Uterus (tissue), 3 donors: ENCODE measurements at regions not wholly inside any gene's neighbourhood (a gene's known extent, or its start where the extent isn't known, plus 50 kb on each side); places are given as distances from the start of the nearest gene placed in this dataset.
"Not testable (repeated sequence)": the region's sequence is repeated elsewhere in the genome, so short reads cannot be mapped to it uniquely, and the experiment has no call there.

Experiments used
- DNase-seq, 2 donors: peaks; one replicate each; pipeline ENCODE4 v3.0.0-alpha.2; 2019 to 2020
- H3K27ac ChIP-seq, 2 donors: fragments of 200-600 bp; sonication (generic); 1 replicate in 1 of 2; 2 replicates in 1 of 2; pipeline ENCODE4 v1.5.1; 2016 to 2018
- H3K27me3 ChIP-seq, 2 donors: fragments of 200-600 bp; sonication (generic); one replicate each; pipeline ENCODE4 v1.5.1; 2018 to 2019; ENCODE audit warnings: control low read depth in 1 of 2
- H3K36me3 ChIP-seq, 2 donors: fragments of 200-600 bp; sonication (generic); one replicate each; pipeline ENCODE4 v1.5.1; 2019; ENCODE audit warnings: control low read depth in 1 of 2
- H3K4me1 ChIP-seq, 2 donors: fragments of 200-600 bp; sonication (generic); one replicate each; pipeline ENCODE4 v1.5.1; 2018 to 2019; ENCODE audit warnings: control low read depth in 1 of 2
- H3K4me3 ChIP-seq, 2 donors: fragments of 200-600 bp; sonication (generic); 1 replicate in 1 of 2; 2 replicates in 1 of 2; pipeline ENCODE4 v1.5.1; 2018 to 2019; ENCODE audit warnings: mild to moderate bottlenecking in 1 of 2
- H3K9me3 ChIP-seq, 2 donors: fragments of 200-600 bp; sonication (generic); one replicate each; pipeline ENCODE4 v1.5.1; 2019; ENCODE audit warnings: control low read depth in 1 of 2
- CTCF ChIP-seq, 4 experiments: fragments of 200-600 bp in 2 of 4; fragments of 450-650 bp in 2 of 4; sonication (generic) in 2 of 4; IDR thresholded peaks; one replicate each; pipeline ENCODE4 v1.5.1; 2016 to 2019; ENCODE audit warnings: antibody characterized with exemption in 4 of 4, mild to moderate bottlenecking in 2 of 4, moderate library complexity in 1 of 4
- POLR2A ChIP-seq, 2 donors: fragments of 450-650 bp; IDR thresholded peaks; one replicate each; pipeline ENCODE4 v1.6.1; 2016; ENCODE audit warnings: antibody characterized with exemption in 2 of 2, mild to moderate bottlenecking in 1 of 2, moderate library complexity in 1 of 2
- intact Hi-C: fragments of 100-400 bp; cut with DNase I; formaldehyde crosslinking; loops from one replicate; pipeline ENCODE4 v1.15.1; 2023; ENCODE audit warnings: low total_unique reads
- donor health status: DM: yes; HTN: yes; CAD: no.

- Histone ChIP-seq H3K36me3 (no peaks in the 10 kb centered on the region), H3K27me3 (no peaks in the 10 kb centered on the region), H3K4me3 (no peak overlapping the region), H3K27ac (no peak overlapping the region), H3K9me3 (no peaks in the 10 kb centered on the region), H3K4me1 (no peaks in the 10 kb centered on the region)
- DNase-seq = no peak
- TF ChIP-seq POLR2A (IDR thresholded peaks at IDR 0.05) (no peak), CTCF (IDR thresholded peaks at IDR 0.05) (no peak)
- intact Hi-C loops = no loop called here
These were observed 556.5 kb upstream of the SEMA6A start for GRCh38 chr5:117131048-117131679.

- TF ChIP-seq POLR2A (IDR thresholded peaks at IDR 0.05) = no peak
- no peak for TF ChIP-seq CTCF (IDR thresholded peaks at IDR 0.05)
- Histone ChIP-seq H3K27ac (no peak overlapping the region), H3K36me3 (no peaks in the 10 kb centered on the region), H3K27me3 (no peaks in the 10 kb centered on the region), H3K4me3 (no peak overlapping the region), H3K4me1 (no peaks in the 10 kb centered on the region), H3K9me3 (no peaks in the 10 kb centered on the region)
- intact Hi-C loops = no loop called here
- DNase-seq = no peak
These were observed 543.9 kb upstream of the SEMA6A start for GRCh38 chr5:117118499-117118898.

- DNase-seq, H3K27ac ChIP-seq, H3K9me3 ChIP-seq, H3K36me3 ChIP-seq, H3K27me3 ChIP-seq, H3K4me3 ChIP-seq, intact Hi-C loops, H3K4me1 ChIP-seq: not testable (repeated sequence)
These were observed 542.7 kb upstream of the SEMA6A start for GRCh38 chr5:117117314-117117713.

- Histone ChIP-seq H3K27ac (no peak overlapping the region), H3K9me3 (no peaks in the 10 kb centered on the region), H3K36me3 (no peaks in the 10 kb centered on the region), H3K27me3 (no peaks in the 10 kb centered on the region), H3K4me1 (no peaks in the 10 kb centered on the region), H3K4me3 (no peak overlapping the region)
- intact Hi-C loops = no loop called here
- no peak for DNase-seq
- TF ChIP-seq CTCF (IDR thresholded peaks at IDR 0.05) (no peak), POLR2A (IDR thresholded peaks at IDR 0.05) (no peak)
These were observed 535.9 kb upstream of the SEMA6A start for GRCh38 chr5:117110548-117110947.

- intact Hi-C loops = no loop called here
- H3K4me1 ChIP-seq = no peaks in the 10 kb centered on the region
- no peak for DNase-seq
These were observed 533.2 kb upstream of the SEMA6A start for GRCh38 chr5:117107859-117108258.

More at GRCh38 chr5:117107859-117108258, 533.2 kb upstream of the SEMA6A start:
- TF ChIP-seq CTCF (IDR thresholded peaks at IDR 0.05) = no peak
- no peak for TF ChIP-seq POLR2A (IDR thresholded peaks at IDR 0.05)
- H3K36me3 ChIP-seq = no peaks in the 10 kb centered on the region
- no peak overlapping the region for H3K4me3 ChIP-seq
- H3K27me3 ChIP-seq = no peaks in the 10 kb centered on the region
- no peaks in the 10 kb centered on the region for H3K9me3 ChIP-seq
- no peak overlapping the region for H3K27ac ChIP-seq
